Hematopoietic multipotent progenitor cell treated with erythropoietin and hydrocortisone succinate and interleukin-3 and kit ligand, for 6 days (in vitro differentiated cells): ENCODE measurements at regions not wholly inside any gene's neighbourhood (a gene's known extent, or its start where the extent isn't known, plus 50 kb on each side); places are given as distances from the start of the nearest gene placed in this dataset.
A peak's percentile ranks its signal among the peaks of the same experiment; 100 is the strongest.
"Not testable (repeated sequence)": the region's sequence is repeated elsewhere in the genome, so short reads cannot be mapped to it uniquely, and the experiment has no call there.

ENCODE experiments used
- DNase-seq: peaks from one replicate; pipeline ENCODE4 v3.0.0-alpha.2; 2015

- no peak for DNase-seq
These were observed 159.8 kb downstream of the SLITRK1 start for GRCh38 chr13:83722443-83722842.

- DNase-seq = no peak
These were observed 166.2 kb downstream of the SLITRK1 start for GRCh38 chr13:83716121-83716520.

GRCh38 chr13:83714236-83714635 lies 168.0 kb downstream of the SLITRK1 start:
- DNase-seq = no peak

GRCh38 chr13:83710133-83710515 lies 172.2 kb downstream of the SLITRK1 start:
- no peak for DNase-seq

DNA sequence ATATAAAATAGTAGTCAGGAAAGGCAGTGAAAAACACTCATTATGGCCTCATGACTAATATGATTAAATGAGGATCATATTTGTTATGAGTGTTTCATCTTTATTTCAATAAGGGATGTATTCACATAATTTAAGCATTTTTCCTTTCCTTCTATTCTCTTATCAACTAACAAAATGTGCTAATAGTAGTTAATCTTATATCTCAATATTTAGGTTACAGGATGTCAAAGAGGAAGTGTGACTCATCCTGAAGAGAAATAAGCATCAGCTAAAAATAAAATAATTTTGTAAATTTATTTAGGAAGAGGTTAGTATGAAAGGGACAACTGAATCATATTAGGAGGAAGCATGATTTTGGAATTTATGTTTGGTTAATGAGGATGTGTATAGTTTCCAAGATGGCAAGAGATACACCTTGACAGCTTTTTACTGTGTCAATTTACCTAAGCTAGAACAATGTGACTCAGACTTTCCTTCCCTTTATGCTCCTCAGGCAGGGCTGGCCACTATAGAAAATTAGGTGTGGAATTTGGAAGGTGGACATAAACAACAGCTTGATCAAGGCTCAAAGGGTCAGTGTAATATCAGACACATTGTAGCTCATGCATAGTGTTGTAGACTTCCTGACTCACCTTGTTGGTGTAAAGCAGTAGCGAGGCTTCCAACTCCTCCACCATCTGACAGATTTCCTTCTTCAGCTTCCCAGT lies 172.7 kb downstream of the SLITRK1 start:
- DNase-seq = peak; percentile 7

- DNase-seq = no peak
These were observed 180.3 kb downstream of the SLITRK1 start for GRCh38 chr13:83702021-83702420.

- DNase-seq = no peak
These were observed 189.5 kb downstream of the SLITRK1 start for GRCh38 chr13:83692800-83693199.

- DNase-seq = no peak
These were observed 190.3 kb downstream of the SLITRK1 start for GRCh38 chr13:83691966-83692365.

DNA sequence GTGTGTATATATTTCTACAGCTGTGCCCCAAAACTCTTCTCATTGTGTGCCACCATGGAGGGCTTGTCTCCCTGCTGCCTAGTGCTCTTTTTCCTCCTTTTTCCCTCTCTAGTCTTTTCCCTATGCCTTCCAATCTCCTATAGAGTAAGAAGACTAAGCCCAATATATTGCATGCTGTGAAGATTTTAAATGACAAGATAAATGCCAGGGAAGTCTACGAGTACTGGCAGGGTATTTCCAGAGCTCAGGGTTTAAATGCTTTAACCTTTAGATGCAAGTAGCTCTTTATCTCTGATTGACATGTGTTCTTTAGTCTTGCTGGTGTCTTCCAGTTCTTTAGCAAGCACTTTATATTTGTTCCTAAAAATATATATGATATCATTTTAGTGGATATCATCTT lies 200.7 kb downstream of the SLITRK1 start:
- DNase-seq = no peak

- no peak for DNase-seq
These were observed 204.3 kb downstream of the SLITRK1 start for GRCh38 chr13:83677985-83678384.

GRCh38 chr13:83672612-83673011 lies 209.7 kb downstream of the SLITRK1 start:
- no peak for DNase-seq

- no peak for DNase-seq
These were observed 214.7 kb downstream of the SLITRK1 start for GRCh38 chr13:83667606-83668005.

DNA sequence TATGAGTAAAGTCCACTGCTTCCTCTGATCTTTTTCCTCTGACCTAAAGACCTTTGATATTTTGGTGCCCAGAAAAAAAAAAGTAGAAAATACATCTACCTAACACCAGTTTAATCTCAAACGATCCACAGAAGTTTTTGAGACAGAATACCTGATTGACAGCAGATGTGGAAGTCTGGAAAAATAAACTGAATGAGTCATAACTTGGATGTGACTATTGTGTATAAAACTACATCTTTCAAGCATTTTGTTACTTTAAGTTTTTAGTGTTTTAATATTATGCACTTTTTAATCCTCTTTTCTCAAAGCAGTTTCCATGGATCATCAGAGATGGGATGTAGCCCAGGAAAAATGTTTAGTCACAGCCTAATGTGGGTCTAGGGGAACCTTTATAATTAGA lies 216.1 kb downstream of the SLITRK1 start:
- DNase-seq = no peak

DNA sequence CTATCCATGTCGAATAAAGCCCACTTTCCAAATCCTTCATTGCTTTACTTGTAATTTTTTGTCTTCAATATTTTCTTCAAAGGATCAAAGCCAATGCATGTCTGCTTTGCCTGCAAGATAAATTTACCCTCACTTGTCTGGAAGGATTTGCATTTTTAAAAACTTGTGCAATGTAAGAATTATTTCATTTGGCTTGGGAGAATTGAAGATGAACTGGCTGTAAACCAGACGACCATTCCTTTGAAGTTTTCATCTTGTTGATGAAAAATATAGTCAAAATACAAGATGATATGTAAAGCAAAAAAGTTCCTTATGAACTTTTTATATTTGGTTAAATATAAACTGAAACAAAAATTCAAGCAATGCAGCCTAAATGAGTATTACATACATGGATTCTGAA lies 225.0 kb downstream of the SLITRK1 start:
- no peak for DNase-seq

DNA sequence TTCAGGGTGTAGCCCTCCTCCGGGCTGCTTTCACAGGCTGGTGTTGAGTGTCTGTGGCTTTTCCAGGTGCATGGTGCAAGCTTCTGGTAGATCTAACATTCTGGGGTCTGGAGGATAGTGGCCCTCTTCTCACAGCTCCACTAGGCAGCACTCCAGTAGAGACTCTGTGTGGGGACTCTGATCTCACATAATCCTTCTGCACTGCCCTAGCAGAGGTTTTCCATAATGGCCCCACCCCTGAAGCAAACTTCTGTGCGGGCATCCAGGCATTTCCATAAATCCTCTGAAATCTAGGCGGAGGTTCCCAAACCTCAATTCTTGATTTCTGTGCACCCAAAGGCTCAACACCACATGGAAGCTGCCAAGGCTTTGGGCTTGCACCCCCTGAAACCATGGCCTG lies 239.7 kb downstream of the SLITRK1 start:
- DNase-seq = not testable (repeated sequence)

DNA sequence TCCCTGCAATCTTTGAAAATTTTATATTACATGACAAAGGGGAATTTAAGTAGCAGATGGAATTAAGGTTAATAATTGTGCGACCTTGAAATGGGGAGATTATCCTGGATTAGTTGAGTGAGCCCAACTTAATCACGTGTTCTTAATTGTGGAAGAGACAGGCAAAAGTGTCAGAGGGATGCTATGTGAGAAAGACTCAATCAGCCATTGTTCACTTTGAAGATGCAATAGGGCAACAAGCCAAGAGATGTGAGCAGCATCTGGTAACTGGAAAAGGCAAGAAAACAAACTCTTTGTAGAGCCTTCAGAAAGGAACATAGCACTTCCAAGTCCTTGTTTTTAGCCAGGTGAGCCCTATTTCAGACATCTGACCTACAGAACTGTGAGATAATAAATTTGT lies 247.7 kb downstream of the SLITRK1 start:
- no peak for DNase-seq

- no peak for DNase-seq
These were observed 248.5 kb downstream of the SLITRK1 start for GRCh38 chr13:83633746-83634145.

DNA sequence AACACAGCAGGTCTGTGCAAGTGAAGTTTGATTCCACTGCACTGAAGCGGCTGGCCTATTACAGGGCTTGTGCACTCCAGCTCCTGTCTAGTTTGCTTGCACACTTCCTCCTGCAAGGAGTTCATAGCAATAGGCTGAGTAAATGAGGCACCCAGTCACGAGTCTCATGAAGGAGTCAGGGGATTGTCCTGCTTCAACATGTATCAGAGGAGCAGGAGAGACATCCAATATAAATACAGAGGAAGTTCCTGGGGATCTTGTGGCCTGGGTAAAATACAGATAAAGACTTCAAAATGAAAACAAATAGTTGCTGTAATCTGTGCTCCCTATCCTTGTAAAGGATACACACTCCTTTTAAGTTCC lies 259.9 kb downstream of the SLITRK1 start:
- DNase-seq = no peak

GRCh38 chr13:83621765-83622421 lies 260.4 kb downstream of the SLITRK1 start:
- no peak for DNase-seq

GRCh38 chr13:83620530-83621220 lies 261.6 kb downstream of the SLITRK1 start:
- DNase-seq = no peak

DNA sequence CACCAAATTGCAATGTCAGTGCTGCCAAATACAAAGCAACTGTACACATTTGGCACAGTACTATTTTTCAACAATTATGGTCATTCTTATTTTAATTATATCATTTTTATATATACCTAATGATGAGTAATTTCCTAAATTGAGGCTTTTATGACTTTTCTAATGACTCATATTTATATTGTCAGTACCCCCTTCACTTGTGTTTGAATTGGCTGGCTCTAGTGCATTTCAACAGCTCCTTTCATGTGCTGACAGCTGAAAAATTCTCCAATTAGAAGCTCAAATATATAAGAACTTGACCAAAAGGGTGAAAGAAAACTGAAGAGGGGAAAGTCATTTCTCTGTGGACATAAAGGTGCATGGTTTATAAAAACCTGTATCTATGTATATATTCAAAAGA lies 263.3 kb downstream of the SLITRK1 start:
- no peak for DNase-seq

DNA sequence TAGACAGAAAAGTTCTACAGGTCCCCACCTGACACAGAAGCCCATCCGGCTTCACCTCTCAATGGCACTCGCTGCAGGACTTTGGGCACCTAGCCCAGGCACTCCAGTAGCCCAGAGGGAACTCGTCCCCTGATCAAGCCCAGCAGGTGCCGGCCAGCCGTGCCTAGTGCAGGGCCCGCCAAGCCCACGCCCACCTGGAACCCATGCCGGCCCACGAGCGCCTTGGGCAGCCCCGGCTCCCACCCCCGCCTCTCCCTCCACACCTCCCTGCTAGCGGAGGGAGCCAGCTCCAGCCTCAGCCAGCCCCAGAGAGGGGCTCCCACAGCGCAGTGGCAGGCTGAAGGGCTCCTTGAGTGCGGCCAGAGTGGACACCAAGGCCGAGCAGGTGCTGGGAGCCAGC lies 268.8 kb downstream of the SLITRK1 start:
- no peak for DNase-seq

- no peak for DNase-seq
These were observed 280.7 kb downstream of the SLITRK1 start for GRCh38 chr13:83601539-83601938.

DNA sequence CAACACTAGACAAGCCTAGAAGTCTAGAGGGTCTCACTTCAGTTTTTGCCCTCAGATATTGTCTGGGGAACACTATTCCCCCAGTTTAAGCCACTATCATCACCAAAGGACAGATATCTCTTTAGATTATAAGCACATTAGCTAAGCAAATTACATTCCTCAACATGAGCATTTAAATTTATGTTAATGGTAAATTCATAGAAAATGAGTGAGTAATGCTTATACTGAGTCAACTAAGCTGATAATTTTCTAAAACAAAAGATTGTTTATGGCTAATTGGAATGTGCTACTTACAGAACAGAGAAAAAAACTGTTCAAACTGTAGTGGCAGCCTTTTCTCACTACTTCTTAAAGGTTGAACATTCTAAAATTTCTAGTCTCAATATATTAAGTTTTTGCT lies 290.2 kb downstream of the SLITRK1 start:
- DNase-seq = no peak
